ENCODE measurements at regions not wholly inside any gene's neighbourhood (a gene's known extent, or its start where the extent isn't known, plus 50 kb on each side); places are given as distances from the start of the nearest gene placed in this dataset.

- DNase-seq (ENCODE audit: low spot score), result peak; percentile 62
These were observed 60.6 kb upstream of the ADRA1B start for GRCh38 chr5:159855476-159856191.

- DNase-seq (ENCODE audit: low spot score), result no peak
These were observed 57.4 kb upstream of the ADRA1B start for GRCh38 chr5:159858871-159859270.

GRCh38 chr5:159861086-159861485 is 55.2 kb upstream of the ADRA1B start:
- DNase-seq (ENCODE audit: low spot score), result no peak

GRCh38 chr5:159864885-159865691 is 51.2 kb upstream of the ADRA1B start:
- DNase-seq (ENCODE audit: low spot score), result peak; percentile 37

- DNase-seq (ENCODE audit: low spot score), result no peak
These were observed 50.2 kb upstream of the ADRA1B start for GRCh38 chr5:159866093-159866492.
